ENCODE measurements at regions not wholly inside any gene's neighbourhood (a gene's known extent, or its start where the extent isn't known, plus 50 kb on each side); places are given as distances from the start of the nearest gene placed in this dataset.

GRCh38 chr6:21949211-21949801, 347.5 kb downstream of the PRL start:
- POLR2A ChIA-PET = no interaction called here
- Mint-ChIP-seq H3K27ac (no peak overlapping the region), H3K4me1 (peaks cover 11% of the 10 kb centered on the region), H3K36me3 (no peaks in the 10 kb centered on the region), H3K4me3 (no peak overlapping the region), H3K9me3 (no peaks in the 10 kb centered on the region), H3K27me3 (peaks cover 4% of the 10 kb centered on the region)
- DNase-seq (no peak), ATAC-seq (ENCODE audit: low read depth) (no peak)

GRCh38 chr6:21952367-21952766, 344.5 kb downstream of the PRL start:
- DNase-seq = no peak
- no peak for ATAC-seq (ENCODE audit: low read depth)
- Mint-ChIP-seq H3K4me3 (no peak overlapping the region), H3K36me3 (no peaks in the 10 kb centered on the region), H3K27me3 (peaks cover 4% of the 10 kb centered on the region), H3K27ac (no peak overlapping the region), H3K4me1 (peaks cover 11% of the 10 kb centered on the region), H3K9me3 (no peaks in the 10 kb centered on the region)
- POLR2A ChIA-PET = no interaction called here

- ATAC-seq (ENCODE audit: low read depth) = no peak
- H3K9me3 Mint-ChIP-seq = no peaks in the 10 kb centered on the region
- POLR2A ChIA-PET = no interaction called here
- no peaks in the 10 kb centered on the region for H3K36me3 Mint-ChIP-seq
- no peak for DNase-seq
- H3K4me1 Mint-ChIP-seq = peaks cover 11% of the 10 kb centered on the region
- peaks cover 1% of the 10 kb centered on the region for H3K27me3 Mint-ChIP-seq
- H3K4me3 Mint-ChIP-seq = no peak overlapping the region
- no peak overlapping the region for H3K27ac Mint-ChIP-seq
These were observed 342.7 kb downstream of the PRL start for GRCh38 chr6:21953831-21954801.

- Mint-ChIP-seq H3K4me1 (peaks cover 11% of the 10 kb centered on the region), H3K27ac (no peak overlapping the region), H3K36me3 (no peaks in the 10 kb centered on the region), H3K27me3 (no peaks in the 10 kb centered on the region), H3K4me3 (no peak overlapping the region), H3K9me3 (no peaks in the 10 kb centered on the region)
- DNase-seq (no peak), ATAC-seq (ENCODE audit: low read depth) (no peak)
- POLR2A ChIA-PET = no interaction called here
These were observed 341.7 kb downstream of the PRL start for GRCh38 chr6:21955053-21955595.

- POLR2A ChIA-PET = no interaction called here
- no peaks in the 10 kb centered on the region for H3K27me3 Mint-ChIP-seq
- ATAC-seq (ENCODE audit: low read depth) (no peak), DNase-seq (no peak)
- peaks cover 11% of the 10 kb centered on the region for H3K4me1 Mint-ChIP-seq
- no peaks in the 10 kb centered on the region for H3K9me3 Mint-ChIP-seq
- no peak overlapping the region for H3K27ac Mint-ChIP-seq
- H3K36me3 Mint-ChIP-seq = no peaks in the 10 kb centered on the region
- no peak overlapping the region for H3K4me3 Mint-ChIP-seq
These were observed 340.9 kb downstream of the PRL start for GRCh38 chr6:21955951-21956350.

- peaks cover 3% of the 10 kb centered on the region for H3K4me1 Mint-ChIP-seq
- H3K4me3 Mint-ChIP-seq = no peak overlapping the region
- no peaks in the 10 kb centered on the region for H3K36me3 Mint-ChIP-seq
- no peak for DNase-seq
- ATAC-seq (ENCODE audit: low read depth) = no peak
- H3K9me3 Mint-ChIP-seq = peaks cover 3% of the 10 kb centered on the region
- no peaks in the 10 kb centered on the region for H3K27me3 Mint-ChIP-seq
- POLR2A ChIA-PET = no interaction called here
- H3K27ac Mint-ChIP-seq = no peak overlapping the region
These were observed 338.4 kb downstream of the PRL start for GRCh38 chr6:21958428-21958827.

- Mint-ChIP-seq H3K27me3 (no peaks in the 10 kb centered on the region), H3K27ac (no peak overlapping the region), H3K9me3 (peaks cover 3% of the 10 kb centered on the region), H3K4me1 (peaks cover 3% of the 10 kb centered on the region), H3K4me3 (no peak overlapping the region), H3K36me3 (no peaks in the 10 kb centered on the region)
- POLR2A ChIA-PET = no interaction called here
- DNase-seq (no peak), ATAC-seq (ENCODE audit: low read depth) (no peak)
These were observed 335.6 kb downstream of the PRL start for GRCh38 chr6:21961226-21961625.

- H3K27ac Mint-ChIP-seq = no peak overlapping the region
- no peak overlapping the region for H3K4me3 Mint-ChIP-seq
- H3K9me3 Mint-ChIP-seq = peaks cover 3% of the 10 kb centered on the region
- POLR2A ChIA-PET = no interaction called here
- H3K36me3 Mint-ChIP-seq = no peaks in the 10 kb centered on the region
- ATAC-seq (ENCODE audit: low read depth) (no peak), DNase-seq (no peak)
- peaks cover 3% of the 10 kb centered on the region for H3K4me1 Mint-ChIP-seq
- no peaks in the 10 kb centered on the region for H3K27me3 Mint-ChIP-seq
These were observed 331.8 kb downstream of the PRL start for GRCh38 chr6:21965016-21965415.

GRCh38 chr6:21965953-21966539, 330.8 kb downstream of the PRL start:
- no peak overlapping the region for H3K27ac Mint-ChIP-seq
- H3K27me3 Mint-ChIP-seq = no peaks in the 10 kb centered on the region
- H3K9me3 Mint-ChIP-seq = peaks cover 3% of the 10 kb centered on the region
- DNase-seq (no peak), ATAC-seq (ENCODE audit: low read depth) (no peak)
- POLR2A ChIA-PET = no interaction called here
- no peaks in the 10 kb centered on the region for H3K36me3 Mint-ChIP-seq
- H3K4me3 Mint-ChIP-seq = no peak overlapping the region
- peaks cover 3% of the 10 kb centered on the region for H3K4me1 Mint-ChIP-seq

GRCh38 chr6:21967056-21967974, 329.5 kb downstream of the PRL start:
- no peak for DNase-seq
- POLR2A ChIA-PET = no interaction called here
- Mint-ChIP-seq H3K27ac (no peak overlapping the region), H3K4me3 (no peak overlapping the region), H3K4me1 (peaks cover 3% of the 10 kb centered on the region), H3K27me3 (no peaks in the 10 kb centered on the region), H3K9me3 (peaks cover 3% of the 10 kb centered on the region), H3K36me3 (no peaks in the 10 kb centered on the region)
- no peak for ATAC-seq (ENCODE audit: low read depth)

GRCh38 chr6:21968411-21968810, 328.4 kb downstream of the PRL start:
- Mint-ChIP-seq H3K36me3 (no peaks in the 10 kb centered on the region), H3K4me1 (peaks cover 3% of the 10 kb centered on the region), H3K27ac (no peak overlapping the region), H3K9me3 (no peaks in the 10 kb centered on the region), H3K4me3 (no peak overlapping the region), H3K27me3 (no peaks in the 10 kb centered on the region)
- DNase-seq (no peak), ATAC-seq (ENCODE audit: low read depth) (no peak)
- POLR2A ChIA-PET = no interaction called here

- peaks cover under 1% of the 10 kb centered on the region for H3K27me3 Mint-ChIP-seq
- no peaks in the 10 kb centered on the region for H3K9me3 Mint-ChIP-seq
- peaks cover 3% of the 10 kb centered on the region for H3K4me1 Mint-ChIP-seq
- POLR2A ChIA-PET = no interaction called here
- ATAC-seq (ENCODE audit: low read depth) = no peak
- H3K27ac Mint-ChIP-seq = no peak overlapping the region
- no peak for DNase-seq
- no peak overlapping the region for H3K4me3 Mint-ChIP-seq
- H3K36me3 Mint-ChIP-seq = no peaks in the 10 kb centered on the region
These were observed 327.6 kb downstream of the PRL start for GRCh38 chr6:21969192-21969591.

Data from activated naive CD8-positive, alpha-beta T cell treated with anti-CD3 and anti-CD28 coated beads, Interleukin-2, amount 10 ng/mL, durations not matched to agents 7 days and 5 days (primary cell).